ENCODE measurements at regions not wholly inside any gene's neighbourhood (a gene's known extent, or its start where the extent isn't known, plus 50 kb on each side); places are given as distances from the start of the nearest gene placed in this dataset.

- H3K27ac ChIP-seq (ENCODE audit: low read depth, low read length): no peak overlapping the region
These were observed 161.2 kb upstream of the IRX3 start for GRCh38 chr16:54447576-54448440.

DNA sequence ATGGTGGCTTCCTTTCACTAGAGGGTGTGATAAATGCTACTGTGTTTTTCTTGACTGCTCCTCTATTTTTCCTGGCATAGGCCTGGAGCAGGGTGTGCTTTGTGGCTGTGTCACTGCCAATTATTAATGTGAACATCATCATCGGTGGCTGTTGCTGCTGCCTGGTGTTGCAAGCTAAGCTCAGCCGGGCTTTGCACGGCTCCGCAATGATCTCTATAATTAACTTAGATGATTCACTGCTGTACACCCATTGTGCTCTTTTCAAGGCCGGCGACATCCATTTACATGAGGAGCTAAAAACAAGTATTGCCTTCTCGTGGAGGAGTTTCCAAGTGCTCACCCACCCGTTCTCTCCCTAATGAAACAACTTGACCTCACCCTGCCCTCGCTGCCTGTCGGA, 160.1 kb upstream of the IRX3 start:
- no peaks in the 10 kb centered on the region for H3K9me3 ChIP-seq (ENCODE audit: control insufficient read depth in 3 of 3, low read length in 3 of 3)
- H3K36me3 ChIP-seq (ENCODE audit: control insufficient read depth in 3 of 3, insufficient read depth in 3 of 3, low read length in 3 of 3): no peaks in the 10 kb centered on the region
- peak overlapping the region; percentile 19 for H3K27ac ChIP-seq (ENCODE audit: low read depth, low read length)
- H3K9ac ChIP-seq (ENCODE audit: low read depth in 1 of 3, low read length in 3 of 3): no peak overlapping the region
- H3K27me3 ChIP-seq (ENCODE audit: control insufficient read depth in 3 of 3, insufficient read depth in 3 of 3, low read length in 3 of 3): peaks cover 0 to 2% (median 0%) of the 10 kb centered on the region in 3 donors
- H3K4me1 ChIP-seq (ENCODE audit: control insufficient read depth in 3 of 3, insufficient read depth in 3 of 3, low read length in 3 of 3): peaks cover 0 to 13% (median 7%) of the 10 kb centered on the region in 3 donors
- H3K4me3 ChIP-seq (ENCODE audit: low read length in 3 of 3): no peak overlapping the region

More at GRCh38 chr16:54447576-54448440, 161.2 kb upstream of the IRX3 start:
- H3K4me3 ChIP-seq (ENCODE audit: low read length in 3 of 3): no peak overlapping the region
- H3K4me1 ChIP-seq (ENCODE audit: control insufficient read depth in 3 of 3, insufficient read depth in 3 of 3, low read length in 3 of 3): peaks cover 0 to 13% (median 7%) of the 10 kb centered on the region in 3 donors
- H3K9me3 ChIP-seq (ENCODE audit: control insufficient read depth in 3 of 3, low read length in 3 of 3): no peaks in the 10 kb centered on the region
- H3K9ac ChIP-seq (ENCODE audit: low read depth in 1 of 3, low read length in 3 of 3): no peak overlapping the region
- H3K27me3 ChIP-seq (ENCODE audit: control insufficient read depth in 3 of 3, insufficient read depth in 3 of 3, low read length in 3 of 3): no peaks in the 10 kb centered on the region
- no peaks in the 10 kb centered on the region for H3K36me3 ChIP-seq (ENCODE audit: control insufficient read depth in 3 of 3, insufficient read depth in 3 of 3, low read length in 3 of 3)

GRCh38 chr16:54444851-54445458, 158.4 kb upstream of the IRX3 start:
- Histone ChIP-seq H3K9ac (ENCODE audit: low read depth in 1 of 3, low read length in 3 of 3) (no peak overlapping the region), H3K27me3 (ENCODE audit: control insufficient read depth in 3 of 3, insufficient read depth in 3 of 3, low read length in 3 of 3) (peaks cover 0 to 2% (median 0%) of the 10 kb centered on the region in 3 donors), H3K4me1 (ENCODE audit: control insufficient read depth in 3 of 3, insufficient read depth in 3 of 3, low read length in 3 of 3) (peaks cover 0 to 13% (median 7%) of the 10 kb centered on the region in 3 donors), H3K36me3 (ENCODE audit: control insufficient read depth in 3 of 3, insufficient read depth in 3 of 3, low read length in 3 of 3) (no peaks in the 10 kb centered on the region), H3K27ac (ENCODE audit: low read depth, low read length) (no peak overlapping the region), H3K4me3 (ENCODE audit: low read length in 3 of 3) (no peak overlapping the region), H3K9me3 (ENCODE audit: control insufficient read depth in 3 of 3, low read length in 3 of 3) (no peaks in the 10 kb centered on the region)

GRCh38 chr16:54443839-54444238, 157.3 kb upstream of the IRX3 start:
- Histone ChIP-seq H3K36me3 (ENCODE audit: control insufficient read depth in 3 of 3, insufficient read depth in 3 of 3, low read length in 3 of 3) (no peaks in the 10 kb centered on the region), H3K4me1 (ENCODE audit: control insufficient read depth in 3 of 3, insufficient read depth in 3 of 3, low read length in 3 of 3) (peaks cover 0 to 13% (median 7%) of the 10 kb centered on the region in 3 donors), H3K27me3 (ENCODE audit: control insufficient read depth in 3 of 3, insufficient read depth in 3 of 3, low read length in 3 of 3) (peaks cover 0 to 2% (median 0%) of the 10 kb centered on the region in 3 donors), H3K9ac (ENCODE audit: low read depth in 1 of 3, low read length in 3 of 3) (no peak overlapping the region), H3K9me3 (ENCODE audit: control insufficient read depth in 3 of 3, low read length in 3 of 3) (no peaks in the 10 kb centered on the region), H3K4me3 (ENCODE audit: low read length in 3 of 3) (no peak overlapping the region), H3K27ac (ENCODE audit: low read depth, low read length) (no peak overlapping the region)

DNA sequence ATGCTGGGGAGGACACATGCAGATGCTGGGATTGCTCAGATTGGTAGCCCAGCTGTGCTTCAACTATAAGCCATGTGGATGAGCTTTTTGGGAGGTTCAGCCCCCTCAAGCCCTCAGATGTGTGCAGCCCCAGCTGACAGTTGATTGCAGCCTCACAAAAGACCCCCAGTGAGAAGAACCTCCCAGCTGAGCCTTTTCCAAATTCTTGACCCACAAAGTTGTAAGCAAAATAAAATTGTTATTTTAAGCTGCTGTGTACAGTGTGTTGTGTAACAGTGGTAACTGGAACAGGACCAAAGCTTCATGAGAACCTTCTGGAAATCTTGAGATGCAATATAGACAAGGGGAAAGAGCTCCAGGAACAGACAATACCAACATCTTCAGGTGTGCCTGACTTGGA, 156.8 kb upstream of the IRX3 start:
- Histone ChIP-seq H3K4me3 (ENCODE audit: low read length in 3 of 3) (no peak overlapping the region), H3K36me3 (ENCODE audit: control insufficient read depth in 3 of 3, insufficient read depth in 3 of 3, low read length in 3 of 3) (no peaks in the 10 kb centered on the region), H3K27me3 (ENCODE audit: control insufficient read depth in 3 of 3, insufficient read depth in 3 of 3, low read length in 3 of 3) (peaks cover 0 to 2% (median 0%) of the 10 kb centered on the region in 3 donors), H3K9ac (ENCODE audit: low read depth in 1 of 3, low read length in 3 of 3) (no peak overlapping the region), H3K27ac (ENCODE audit: low read depth, low read length) (no peak overlapping the region), H3K4me1 (ENCODE audit: control insufficient read depth in 3 of 3, insufficient read depth in 3 of 3, low read length in 3 of 3) (peaks cover 0 to 13% (median 7%) of the 10 kb centered on the region in 3 donors), H3K9me3 (ENCODE audit: control insufficient read depth in 3 of 3, low read length in 3 of 3) (no peaks in the 10 kb centered on the region)

DNA sequence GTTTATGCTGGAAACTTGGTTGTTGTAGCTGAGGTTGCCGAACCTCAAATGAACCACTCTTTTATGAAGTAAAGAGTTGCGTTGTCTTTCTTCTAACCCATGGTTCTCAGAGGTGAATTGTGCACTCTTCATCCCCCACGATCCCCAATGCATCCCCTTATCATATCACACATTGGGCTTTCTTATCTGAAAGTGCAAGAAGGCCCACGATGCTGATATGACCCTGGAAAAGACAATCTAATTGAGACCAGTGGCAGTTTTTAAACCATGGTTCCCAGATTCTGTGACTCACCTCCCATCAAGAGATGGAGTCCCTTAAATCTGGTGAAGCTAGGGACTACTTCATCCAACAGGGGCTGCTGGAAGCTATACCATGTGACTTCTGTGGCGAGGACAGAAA, 156.3 kb upstream of the IRX3 start:
- no peaks in the 10 kb centered on the region for H3K9me3 ChIP-seq (ENCODE audit: control insufficient read depth in 3 of 3, low read length in 3 of 3)
- peaks cover 0 to 3% (median 0%) of the 10 kb centered on the region in 3 donors for H3K27me3 ChIP-seq (ENCODE audit: control insufficient read depth in 3 of 3, insufficient read depth in 3 of 3, low read length in 3 of 3)
- no peak overlapping the region for H3K9ac ChIP-seq (ENCODE audit: low read depth in 1 of 3, low read length in 3 of 3)
- H3K27ac ChIP-seq (ENCODE audit: low read depth, low read length): no peak overlapping the region
- H3K4me1 ChIP-seq (ENCODE audit: control insufficient read depth in 3 of 3, insufficient read depth in 3 of 3, low read length in 3 of 3): peaks cover 0 to 13% (median 7%) of the 10 kb centered on the region in 3 donors
- no peak overlapping the region for H3K4me3 ChIP-seq (ENCODE audit: low read length in 3 of 3)
- H3K36me3 ChIP-seq (ENCODE audit: control insufficient read depth in 3 of 3, insufficient read depth in 3 of 3, low read length in 3 of 3): no peaks in the 10 kb centered on the region

DNA sequence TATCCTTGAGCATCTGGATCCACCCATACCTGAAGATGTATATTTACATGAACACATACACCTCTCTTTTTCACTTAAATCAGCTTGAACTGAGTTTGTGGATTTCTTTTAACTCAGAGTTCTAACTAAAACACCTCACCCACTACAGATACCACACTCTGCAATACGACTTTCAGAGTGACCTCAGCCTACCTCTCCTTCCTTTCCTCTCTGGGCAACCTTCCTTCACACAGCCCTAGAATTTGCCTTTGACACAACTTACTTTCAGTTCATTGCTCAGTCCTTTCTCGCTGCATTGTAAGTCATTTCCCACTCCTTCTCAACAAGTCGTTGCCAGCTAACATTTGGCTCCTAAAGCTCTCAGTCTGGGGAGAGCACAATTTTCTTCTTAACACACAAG, 151.9 kb upstream of the IRX3 start:
- Histone ChIP-seq H3K9ac (ENCODE audit: low read depth in 1 of 3, low read length in 3 of 3) (no peak overlapping the region), H3K9me3 (ENCODE audit: control insufficient read depth in 3 of 3, low read length in 3 of 3) (no peaks in the 10 kb centered on the region), H3K27ac (ENCODE audit: low read depth, low read length) (no peak overlapping the region), H3K4me1 (ENCODE audit: control insufficient read depth in 3 of 3, insufficient read depth in 3 of 3, low read length in 3 of 3) (no peaks in the 10 kb centered on the region), H3K4me3 (ENCODE audit: low read length in 3 of 3) (no peak overlapping the region), H3K27me3 (ENCODE audit: control insufficient read depth in 3 of 3, insufficient read depth in 3 of 3, low read length in 3 of 3) (peaks cover 2 to 11% (median 4%) of the 10 kb centered on the region in 3 donors), H3K36me3 (ENCODE audit: control insufficient read depth in 3 of 3, insufficient read depth in 3 of 3, low read length in 3 of 3) (no peaks in the 10 kb centered on the region)

DNA sequence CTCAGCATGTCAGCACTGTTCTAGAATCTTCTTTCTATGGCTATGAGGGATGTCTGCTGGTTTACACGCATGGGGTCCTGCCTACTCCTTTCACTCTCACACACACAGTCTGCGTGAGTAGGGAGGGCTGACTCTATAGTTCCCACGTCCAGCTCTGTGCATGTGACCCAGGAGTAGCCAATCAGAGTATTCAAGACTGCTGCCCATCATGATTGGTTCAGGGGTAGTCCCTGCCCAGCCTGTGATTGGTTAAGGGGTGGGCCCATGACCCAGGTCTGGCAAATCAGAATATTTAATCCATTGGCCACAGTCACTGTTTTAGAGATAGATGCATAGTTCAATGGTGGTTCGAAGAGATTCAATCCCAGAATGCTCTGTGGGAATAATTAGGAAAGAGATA, 151.3 kb upstream of the IRX3 start:
- H3K9ac ChIP-seq (ENCODE audit: low read depth in 1 of 3, low read length in 3 of 3): no peak overlapping the region
- no peaks in the 10 kb centered on the region for H3K9me3 ChIP-seq (ENCODE audit: control insufficient read depth in 3 of 3, low read length in 3 of 3)
- H3K27ac ChIP-seq (ENCODE audit: low read depth, low read length): no peak overlapping the region
- no peaks in the 10 kb centered on the region for H3K36me3 ChIP-seq (ENCODE audit: control insufficient read depth in 3 of 3, insufficient read depth in 3 of 3, low read length in 3 of 3)
- H3K27me3 ChIP-seq (ENCODE audit: control insufficient read depth in 3 of 3, insufficient read depth in 3 of 3, low read length in 3 of 3): peaks cover 2 to 11% (median 4%) of the 10 kb centered on the region in 3 donors
- H3K4me1 ChIP-seq (ENCODE audit: control insufficient read depth in 3 of 3, insufficient read depth in 3 of 3, low read length in 3 of 3): no peaks in the 10 kb centered on the region
- no peak overlapping the region for H3K4me3 ChIP-seq (ENCODE audit: low read length in 3 of 3)

DNA sequence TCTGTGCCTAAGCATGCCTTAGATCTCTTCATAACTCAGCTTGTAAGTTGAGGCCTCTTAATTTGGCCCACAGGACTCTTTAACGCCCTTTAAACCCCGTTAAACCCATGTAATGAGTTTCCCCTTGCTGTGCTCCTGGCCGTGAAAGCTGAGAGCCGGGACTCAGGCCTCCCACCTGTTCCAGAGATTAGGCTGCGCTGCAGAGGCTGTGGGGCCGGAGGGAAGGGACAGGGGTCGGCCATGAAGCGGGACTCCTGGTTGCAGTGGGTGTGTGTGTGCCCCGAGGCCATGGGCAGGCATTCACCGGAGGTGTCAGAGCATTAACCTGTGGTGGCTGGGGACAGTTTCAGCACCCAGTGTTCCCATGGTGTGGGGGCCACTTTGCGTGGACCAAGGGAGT, 150.8 kb upstream of the IRX3 start:
- Histone ChIP-seq H3K27ac (ENCODE audit: low read depth, low read length) (no peak overlapping the region), H3K4me1 (ENCODE audit: control insufficient read depth in 3 of 3, insufficient read depth in 3 of 3, low read length in 3 of 3) (no peaks in the 10 kb centered on the region), H3K9me3 (ENCODE audit: control insufficient read depth in 3 of 3, low read length in 3 of 3) (no peaks in the 10 kb centered on the region), H3K27me3 (ENCODE audit: control insufficient read depth in 3 of 3, insufficient read depth in 3 of 3, low read length in 3 of 3) (peaks cover 2 to 14% (median 4%) of the 10 kb centered on the region in 3 donors), H3K9ac (ENCODE audit: low read depth in 1 of 3, low read length in 3 of 3) (no peak overlapping the region), H3K4me3 (ENCODE audit: low read length in 3 of 3) (no peak overlapping the region), H3K36me3 (ENCODE audit: control insufficient read depth in 3 of 3, insufficient read depth in 3 of 3, low read length in 3 of 3) (no peaks in the 10 kb centered on the region)

GRCh38 chr16:54436346-54436745, 149.8 kb upstream of the IRX3 start:
- H3K36me3 ChIP-seq (ENCODE audit: control insufficient read depth in 3 of 3, insufficient read depth in 3 of 3, low read length in 3 of 3): no peaks in the 10 kb centered on the region
- H3K4me3 ChIP-seq (ENCODE audit: low read length in 3 of 3): no peak overlapping the region
- no peaks in the 10 kb centered on the region for H3K4me1 ChIP-seq (ENCODE audit: control insufficient read depth in 3 of 3, insufficient read depth in 3 of 3, low read length in 3 of 3)
- H3K27ac ChIP-seq (ENCODE audit: low read depth, low read length): no peak overlapping the region
- peaks cover 2 to 14% (median 4%) of the 10 kb centered on the region in 3 donors for H3K27me3 ChIP-seq (ENCODE audit: control insufficient read depth in 3 of 3, insufficient read depth in 3 of 3, low read length in 3 of 3)
- no peaks in the 10 kb centered on the region for H3K9me3 ChIP-seq (ENCODE audit: control insufficient read depth in 3 of 3, low read length in 3 of 3)
- no peak overlapping the region for H3K9ac ChIP-seq (ENCODE audit: low read depth in 1 of 3, low read length in 3 of 3)
